ENCODE measurements at regions not wholly inside any gene's neighbourhood (a gene's known extent, or its start where the extent isn't known, plus 50 kb on each side); places are given as distances from the start of the nearest gene placed in this dataset.
A peak's percentile ranks its signal among the peaks of the same experiment; 100 is the strongest.

DNA sequence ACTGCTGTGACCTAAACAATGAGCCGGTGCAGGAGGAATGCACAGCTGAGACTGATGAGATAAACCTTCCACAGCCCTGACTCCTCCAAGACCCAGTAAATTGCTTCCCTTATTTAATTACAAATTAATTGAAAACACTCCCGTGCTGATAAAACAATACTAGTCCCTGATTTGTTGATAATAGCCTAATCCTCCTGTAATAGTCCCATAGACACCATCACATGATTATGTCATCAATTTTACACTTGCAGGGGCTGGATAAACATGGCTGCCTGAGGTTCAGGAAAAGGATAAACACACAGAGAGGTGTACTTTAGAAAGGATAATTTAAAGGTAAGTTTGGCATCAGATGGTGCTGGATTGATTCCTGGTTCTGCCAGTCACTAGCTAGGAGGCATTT lies 84.6 kb upstream of the SPAG17 start:
- no peak overlapping the region for H3K27ac ChIP-seq (ENCODE audit: low read depth)
- Mint-ChIP-seq H3K9me3 (no peaks in the 10 kb centered on the region), H3K4me1 (peaks cover 7% of the 10 kb centered on the region), H3K36me3 (ENCODE audit: low read depth) (no peaks in the 10 kb centered on the region), H3K4me3 (no peak overlapping the region), H3K27me3 (ENCODE audit: insufficient read depth, low read depth, poor library complexity) (no peaks in the 10 kb centered on the region), H3K27ac (no peak overlapping the region)
- ATAC-seq (no peak), DNase-seq (ENCODE audit: low spot score) (no peak)
- no peaks in the 10 kb centered on the region for H3K27me3 ChIP-seq (ENCODE audit: insufficient read depth)
- H3K4me3 ChIP-seq, result no peak overlapping the region
- no peaks in the 10 kb centered on the region for H3K36me3 ChIP-seq (ENCODE audit: insufficient read depth)
- no peak overlapping the region for H2AFZ ChIP-seq
- H3K4me1 ChIP-seq (ENCODE audit: insufficient read depth), result 0 out of 2 replicates have a peak, but pooled peaks cover 3% of the 10 kb centered on the region
- H3F3A ChIP-seq (replicated peaks; ENCODE audit: low read depth), result no peaks in the 10 kb centered on the region
- TF ChIP-seq CTCF (conservative IDR thresholded peaks at IDR 0.05; ENCODE audit: low read depth in 2 of 2) (no peak), JUNB (IDR thresholded peaks at IDR 0.05; ENCODE audit: unreplicated experiment) (no peak)
- TF ChIP-seq, protein P1, sequence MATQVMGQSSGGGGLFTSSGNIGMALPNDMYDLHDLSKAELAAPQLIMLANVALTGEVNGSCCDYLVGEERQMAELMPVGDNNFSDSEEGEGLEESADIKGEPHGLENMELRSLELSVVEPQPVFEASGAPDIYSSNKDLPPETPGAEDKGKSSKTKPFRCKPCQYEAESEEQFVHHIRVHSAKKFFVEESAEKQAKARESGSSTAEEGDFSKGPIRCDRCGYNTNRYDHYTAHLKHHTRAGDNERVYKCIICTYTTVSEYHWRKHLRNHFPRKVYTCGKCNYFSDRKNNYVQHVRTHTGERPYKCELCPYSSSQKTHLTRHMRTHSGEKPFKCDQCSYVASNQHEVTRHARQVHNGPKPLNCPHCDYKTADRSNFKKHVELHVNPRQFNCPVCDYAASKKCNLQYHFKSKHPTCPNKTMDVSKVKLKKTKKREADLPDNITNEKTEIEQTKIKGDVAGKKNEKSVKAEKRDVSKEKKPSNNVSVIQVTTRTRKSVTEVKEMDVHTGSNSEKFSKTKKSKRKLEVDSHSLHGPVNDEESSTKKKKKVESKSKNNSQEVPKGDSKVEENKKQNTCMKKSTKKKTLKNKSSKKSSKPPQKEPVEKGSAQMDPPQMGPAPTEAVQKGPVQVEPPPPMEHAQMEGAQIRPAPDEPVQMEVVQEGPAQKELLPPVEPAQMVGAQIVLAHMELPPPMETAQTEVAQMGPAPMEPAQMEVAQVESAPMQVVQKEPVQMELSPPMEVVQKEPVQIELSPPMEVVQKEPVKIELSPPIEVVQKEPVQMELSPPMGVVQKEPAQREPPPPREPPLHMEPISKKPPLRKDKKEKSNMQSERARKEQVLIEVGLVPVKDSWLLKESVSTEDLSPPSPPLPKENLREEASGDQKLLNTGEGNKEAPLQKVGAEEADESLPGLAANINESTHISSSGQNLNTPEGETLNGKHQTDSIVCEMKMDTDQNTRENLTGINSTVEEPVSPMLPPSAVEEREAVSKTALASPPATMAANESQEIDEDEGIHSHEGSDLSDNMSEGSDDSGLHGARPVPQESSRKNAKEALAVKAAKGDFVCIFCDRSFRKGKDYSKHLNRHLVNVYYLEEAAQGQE (IDR thresholded peaks at IDR 0.05; ENCODE audit: unreplicated experiment), result no peak
- H3K79me2 ChIP-seq (replicated peaks; ENCODE audit: insufficient read depth), result no peaks in the 10 kb centered on the region
- H4K20me1 ChIP-seq (replicated peaks; ENCODE audit: insufficient read depth), result no peaks in the 10 kb centered on the region
- H3K4me2 ChIP-seq, result no peak overlapping the region
- H3K9me2 ChIP-seq (ENCODE audit: insufficient read depth), result no peaks in the 10 kb centered on the region

GRCh38 chr1:118266436-118266835 lies 81.4 kb upstream of the SPAG17 start:
- 0 out of 2 replicates have a peak, but pooled peaks cover 3% of the 10 kb centered on the region for H3K4me1 ChIP-seq (ENCODE audit: insufficient read depth)
- H3K4me3 ChIP-seq, result no peak overlapping the region
- no peaks in the 10 kb centered on the region for H3F3A ChIP-seq (replicated peaks; ENCODE audit: low read depth)

More at GRCh38 chr1:118266436-118266835, 81.4 kb upstream of the SPAG17 start:
- H3K27ac ChIP-seq (ENCODE audit: low read depth), result no peak overlapping the region
- no peaks in the 10 kb centered on the region for H3K79me2 ChIP-seq (replicated peaks; ENCODE audit: insufficient read depth)
- H3K36me3 ChIP-seq (ENCODE audit: insufficient read depth), result no peaks in the 10 kb centered on the region
- H3K4me1 Mint-ChIP-seq, result peaks cover 7% of the 10 kb centered on the region
- TF ChIP-seq, protein P1 (IDR thresholded peaks at IDR 0.05; ENCODE audit: unreplicated experiment), result no peak
- DNase-seq (ENCODE audit: low spot score) (peak; percentile 9), ATAC-seq (no peak)
- no peak overlapping the region for H2AFZ ChIP-seq
- H3K27ac Mint-ChIP-seq, result no peak overlapping the region
- H3K27me3 Mint-ChIP-seq (ENCODE audit: insufficient read depth, low read depth, poor library complexity), result no peaks in the 10 kb centered on the region
- H3K4me2 ChIP-seq, result no peak overlapping the region
- H3K36me3 Mint-ChIP-seq (ENCODE audit: low read depth), result no peaks in the 10 kb centered on the region
- no peaks in the 10 kb centered on the region for H3K27me3 ChIP-seq (ENCODE audit: insufficient read depth)
- no peaks in the 10 kb centered on the region for H3K9me3 Mint-ChIP-seq
- no peaks in the 10 kb centered on the region for H3K9me2 ChIP-seq (ENCODE audit: insufficient read depth)
- no peak overlapping the region for H3K4me3 Mint-ChIP-seq
- no peaks in the 10 kb centered on the region for H4K20me1 ChIP-seq (replicated peaks; ENCODE audit: insufficient read depth)
